ENCODE measurements at regions not wholly inside any gene's neighbourhood (a gene's known extent, or its start where the extent isn't known, plus 50 kb on each side); places are given as distances from the start of the nearest gene placed in this dataset.
A peak's percentile ranks its signal among the peaks of the same experiment; 100 is the strongest.

DNA sequence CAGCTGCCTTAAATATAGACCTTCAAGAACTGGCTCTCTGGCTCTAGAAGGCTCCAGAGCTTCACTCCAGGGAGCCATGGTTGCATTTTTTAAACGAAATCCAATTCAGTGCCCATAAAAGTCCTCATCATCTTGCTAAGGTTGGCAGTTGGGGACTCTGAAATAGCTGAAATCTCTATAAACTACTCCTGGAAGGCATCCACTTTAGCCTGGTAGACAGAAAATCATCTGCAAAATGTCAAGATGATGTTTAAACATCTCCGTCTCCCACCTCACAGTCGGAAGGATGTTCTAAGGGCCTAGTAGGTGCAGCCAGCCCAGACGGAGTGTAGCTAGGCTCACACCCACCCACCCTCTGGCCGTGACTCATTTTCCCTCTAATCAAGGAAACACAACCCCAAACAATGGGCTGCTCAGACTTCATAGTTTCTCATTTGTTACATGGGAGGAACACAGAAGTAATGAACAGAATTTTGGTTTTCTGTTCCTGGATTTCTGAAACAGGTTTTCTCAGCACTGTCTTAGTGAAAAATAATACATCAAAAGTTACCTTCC lies 235.4 kb upstream of the KAZN start:
- no peak for DNase-seq

DNA sequence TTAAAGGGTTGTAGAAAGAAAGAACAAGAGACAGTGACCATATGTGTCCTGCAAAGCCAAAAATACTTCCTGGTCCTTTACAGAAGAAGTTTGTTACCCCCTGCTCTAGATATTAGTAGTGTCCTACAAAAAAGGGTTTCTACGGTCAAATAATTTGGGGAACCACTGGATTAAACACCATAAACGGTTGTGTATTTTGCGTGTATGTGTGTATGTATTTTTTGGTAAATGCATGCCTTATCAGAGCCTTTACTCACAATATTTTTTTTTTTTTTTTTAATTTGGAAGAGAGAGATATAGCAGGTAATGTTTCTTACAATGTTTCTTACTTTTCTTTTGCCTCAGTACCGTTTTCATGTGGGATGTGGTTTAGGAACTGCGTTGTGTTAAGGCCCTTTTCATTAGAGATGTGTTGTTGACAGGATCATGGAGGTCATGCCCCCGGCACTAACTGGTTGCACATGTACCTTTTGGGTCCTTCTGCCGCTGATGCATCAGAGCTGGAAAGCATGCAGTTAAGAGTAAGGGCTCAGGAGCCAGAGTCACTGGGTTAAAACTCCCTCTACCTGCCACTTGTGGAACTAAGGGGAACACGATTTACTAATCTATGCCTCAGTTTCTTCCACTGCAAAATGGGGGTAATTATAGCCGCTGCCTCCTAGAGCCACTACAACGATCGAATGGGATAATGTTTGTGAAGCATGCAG lies 234.6 kb upstream of the KAZN start:
- DNase-seq: no peak

DNA sequence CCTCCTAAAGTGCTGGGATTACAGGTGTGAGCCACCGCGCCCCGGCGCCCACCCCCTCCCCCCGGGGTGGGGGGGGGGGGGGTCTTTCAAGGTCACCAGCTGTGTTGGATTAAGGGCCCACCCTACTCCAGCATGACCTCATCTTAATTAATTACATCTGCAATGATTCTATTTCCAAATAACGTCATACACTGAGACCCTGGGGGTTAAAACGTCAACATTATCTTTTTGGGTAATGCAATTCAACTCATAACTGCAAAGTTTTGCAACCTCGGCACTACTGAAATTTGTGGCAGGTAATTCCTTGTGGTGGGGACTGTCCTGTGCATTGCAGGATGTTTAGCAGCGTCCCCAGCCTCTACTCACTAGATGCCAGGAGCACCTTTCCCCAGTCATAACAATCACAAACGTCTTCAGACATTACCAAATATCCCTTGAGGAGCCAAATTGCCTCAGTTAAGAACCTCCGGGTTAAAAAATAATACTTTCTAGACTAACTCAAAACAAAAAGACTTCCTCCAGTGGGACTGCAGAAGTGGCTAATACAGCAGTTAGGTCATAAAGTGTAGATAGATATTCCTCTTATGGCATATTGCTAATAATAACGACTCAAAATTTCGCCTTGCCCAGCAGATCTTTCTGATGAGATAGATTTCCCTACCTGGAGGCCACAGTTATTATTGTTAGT lies 233.0 kb upstream of the KAZN start:
- no peak for DNase-seq

DNA sequence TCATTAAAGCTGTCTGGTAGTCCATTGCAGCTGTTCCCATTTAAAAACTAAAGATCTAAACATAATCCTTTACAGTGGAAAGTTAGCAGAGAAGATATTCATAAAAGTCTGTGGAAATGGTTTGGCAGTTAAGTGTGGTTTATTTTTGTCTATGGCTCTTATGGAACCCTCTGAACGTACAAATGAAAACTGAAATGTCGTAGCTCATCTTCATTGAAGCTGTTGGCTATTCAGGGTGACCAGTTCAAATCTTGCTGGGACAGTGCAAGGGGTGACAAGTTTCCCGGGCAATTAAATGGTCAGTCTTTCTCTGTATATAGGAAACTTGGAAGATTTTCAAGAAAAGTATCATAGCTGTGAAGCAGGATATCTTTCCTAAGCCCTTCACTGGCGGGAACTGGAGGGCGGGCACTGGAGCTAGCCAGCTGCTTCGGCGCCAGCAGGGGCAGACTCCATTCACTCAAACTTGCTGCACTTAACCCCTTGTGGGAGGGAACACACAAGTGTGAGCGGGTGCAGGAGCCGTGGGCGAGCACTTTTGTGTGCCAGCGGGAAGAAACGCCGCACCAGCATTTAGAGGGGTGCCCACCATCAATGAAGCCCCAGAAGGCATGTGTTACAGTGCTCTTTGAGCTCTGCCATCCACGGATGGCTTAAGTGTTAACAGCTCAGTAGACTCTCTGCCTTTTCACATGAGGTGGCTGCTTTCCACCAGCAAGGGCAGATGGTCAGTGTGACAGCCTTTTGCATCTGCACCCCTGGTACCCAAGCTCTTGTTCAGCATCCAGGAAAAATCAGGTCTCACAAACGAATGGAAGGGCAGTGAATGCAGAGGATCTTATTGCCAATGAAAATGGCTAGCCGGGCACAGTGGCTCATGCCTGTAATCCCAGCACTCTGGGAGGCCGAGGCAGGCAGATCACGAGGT lies 232.1 kb upstream of the KAZN start:
- peak in 1 of 3 experiments; percentile 35 for DNase-seq

DNA sequence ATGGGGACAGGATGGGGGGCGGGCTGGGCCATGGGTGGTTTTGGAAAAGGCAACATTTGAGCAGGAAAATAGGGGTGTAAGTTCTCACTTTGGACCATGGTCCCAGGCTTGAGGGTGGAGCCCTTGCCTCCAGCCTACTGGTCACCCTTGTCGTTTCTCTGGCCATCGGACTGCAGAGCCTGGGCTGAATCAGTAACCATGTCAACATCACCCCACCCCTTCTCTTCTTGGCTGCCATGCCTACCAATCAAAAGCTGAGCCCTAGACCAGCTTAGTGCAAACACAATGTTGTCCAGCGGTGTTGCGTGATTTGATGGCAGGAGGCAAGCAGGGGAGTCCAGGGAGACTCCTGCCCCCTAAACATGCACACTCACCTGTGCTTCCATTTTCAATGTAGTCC lies 231.0 kb upstream of the KAZN start:
- no peak for DNase-seq

DNA sequence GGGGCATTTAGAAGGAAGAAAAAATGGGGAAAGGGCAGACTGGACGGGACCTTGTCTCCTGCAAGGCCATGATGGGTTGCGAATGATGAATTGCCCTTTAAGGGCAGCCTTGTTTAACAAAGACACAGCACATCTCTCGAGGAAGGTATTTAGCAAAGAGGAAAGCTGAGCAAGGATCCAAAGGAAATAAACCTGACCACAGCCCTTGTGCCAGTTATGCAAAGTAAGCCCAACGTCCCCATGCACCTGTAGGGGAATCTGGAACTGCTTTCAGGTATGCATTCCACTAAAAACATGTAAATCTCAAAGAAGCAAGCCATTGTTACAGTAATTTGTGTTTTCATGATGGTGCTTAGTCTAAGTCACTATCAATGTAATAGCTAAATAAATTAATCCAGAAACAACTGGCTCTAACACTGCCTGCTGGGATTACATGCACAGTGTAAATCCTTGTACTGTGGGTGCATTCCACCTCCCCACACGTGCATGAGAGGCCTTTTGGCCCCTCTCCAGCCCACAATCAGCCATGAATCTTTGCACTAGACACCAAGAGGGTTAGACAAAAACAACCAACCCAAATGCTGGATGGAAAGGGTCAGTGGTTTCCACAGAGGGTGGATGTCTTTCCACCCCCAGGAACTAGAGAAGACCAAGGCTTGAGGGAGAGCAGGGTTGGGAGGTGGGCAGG lies 228.8 kb upstream of the KAZN start:
- no peak for DNase-seq

DNA sequence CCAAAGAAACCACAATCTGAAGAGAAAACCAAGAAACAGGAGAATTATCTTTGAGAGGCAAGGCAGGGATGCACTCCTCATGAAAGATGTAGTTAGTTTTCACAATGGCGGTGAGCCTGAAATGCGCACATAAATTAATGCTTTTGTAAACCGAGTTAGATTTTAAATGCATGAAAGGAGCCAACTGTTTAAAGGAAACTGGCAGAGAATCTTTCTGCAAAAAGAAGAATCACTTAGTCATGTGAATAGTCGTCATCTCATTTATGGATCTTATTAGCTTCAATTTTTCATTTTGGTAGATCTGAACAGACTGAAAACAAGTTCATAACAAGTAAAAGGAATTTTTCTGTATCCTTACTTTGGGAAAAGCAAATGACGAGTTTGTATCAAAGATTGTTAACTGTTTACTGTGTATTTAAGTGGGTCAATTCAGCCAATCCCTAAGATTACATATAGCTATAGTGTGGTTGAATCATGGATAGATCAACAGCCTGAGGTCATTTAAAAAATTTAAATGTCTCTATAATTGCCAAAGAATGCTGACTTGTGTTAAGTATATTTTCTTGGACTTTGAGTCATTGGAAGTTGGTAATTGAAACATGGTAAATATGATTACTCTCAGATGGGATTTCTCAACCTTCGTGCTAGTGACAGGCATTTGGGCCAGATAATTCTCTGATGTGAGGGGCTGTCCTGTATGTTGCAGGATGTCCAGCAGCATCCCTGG lies 226.6 kb upstream of the KAZN start:
- DNase-seq: no peak

DNA sequence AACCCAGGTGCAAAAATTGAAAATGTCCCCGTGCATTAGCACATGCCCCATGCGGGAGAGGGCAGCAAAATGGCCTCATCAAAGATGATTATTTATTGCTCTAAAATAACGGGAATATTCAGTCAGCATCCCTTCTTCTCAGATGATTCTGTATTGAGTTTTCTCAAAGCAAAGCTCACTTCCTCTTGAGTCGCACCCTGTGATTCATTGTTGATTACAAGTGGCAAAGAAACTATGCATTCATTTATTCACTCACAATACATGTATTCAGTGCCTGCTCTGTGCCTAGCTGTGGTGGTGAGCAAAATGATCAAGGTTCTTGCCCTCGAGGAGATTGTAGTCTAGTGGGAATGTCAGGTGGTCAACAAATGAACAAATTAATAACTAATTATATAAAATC lies 226.0 kb upstream of the KAZN start:
- DNase-seq: no peak

DNA sequence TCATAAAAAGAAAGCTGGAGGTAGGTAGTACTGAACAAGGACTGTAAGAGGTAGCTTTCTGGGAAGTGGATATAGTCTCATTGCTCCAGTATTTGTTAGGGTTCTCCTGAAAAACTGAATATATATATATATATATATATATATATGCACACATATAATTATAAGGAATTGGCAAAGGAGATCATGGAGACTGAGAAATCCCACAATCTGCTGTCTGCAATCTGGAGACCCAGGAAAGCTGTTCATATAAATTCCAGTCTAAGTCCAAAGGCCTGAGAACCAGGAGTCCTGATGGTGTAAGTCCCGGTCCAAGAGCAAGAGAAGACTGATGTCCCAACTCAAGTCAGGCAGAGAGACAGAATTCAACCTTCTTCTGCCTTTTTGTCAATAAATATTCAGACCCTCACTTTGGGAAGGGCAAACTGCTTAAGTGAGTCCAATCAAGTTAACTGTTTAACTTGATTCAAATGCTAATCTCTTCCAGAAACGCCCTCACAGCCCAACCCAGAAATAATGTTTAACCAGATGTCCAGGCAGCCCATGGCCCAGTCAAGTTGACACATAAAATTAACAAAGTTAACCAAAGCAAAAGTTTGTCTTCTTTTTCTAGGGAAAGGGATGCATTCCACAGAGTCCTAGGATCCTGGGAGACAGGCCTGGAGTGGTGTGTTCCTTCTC lies 225.3 kb upstream of the KAZN start:
- DNase-seq: no peak

DNA sequence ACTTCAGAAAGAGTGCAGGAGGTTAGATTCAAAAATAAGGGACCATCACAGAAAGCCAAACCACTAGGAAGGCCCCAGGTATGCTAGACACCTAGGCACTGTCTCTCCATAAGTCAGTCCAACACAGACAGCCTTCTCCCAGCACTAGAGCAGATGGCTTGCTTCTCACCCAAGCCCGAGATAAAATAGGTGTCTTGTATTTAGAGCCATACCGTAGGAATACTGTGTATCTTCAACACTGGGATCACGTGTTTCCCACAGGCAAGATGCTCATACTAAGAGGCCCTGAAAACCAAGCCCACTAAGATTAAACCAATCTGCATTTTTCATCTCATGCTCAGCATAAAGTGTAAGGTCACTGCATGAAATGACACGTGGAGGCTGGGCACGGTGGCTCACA lies 223.3 kb upstream of the KAZN start:
- no peak for DNase-seq

DNA sequence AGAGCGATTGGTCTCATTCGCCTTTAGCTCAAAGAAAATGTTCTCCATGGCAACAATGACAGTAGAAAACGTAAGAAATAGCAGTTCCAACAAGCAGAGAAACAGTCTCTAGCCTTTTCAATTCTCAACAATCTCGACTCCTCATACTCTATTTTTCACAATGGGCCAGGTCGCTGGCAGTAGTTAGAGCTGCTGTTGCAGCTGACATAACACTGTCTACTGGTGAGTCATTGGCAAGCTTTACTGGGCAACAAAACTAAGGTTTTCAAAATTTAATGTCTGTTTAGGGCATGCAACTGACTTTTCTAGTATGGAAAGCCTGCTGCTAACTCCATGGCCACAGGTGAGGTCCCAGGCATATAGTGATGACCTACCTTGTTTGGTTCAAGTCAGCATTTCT lies 221.1 kb upstream of the KAZN start:
- no peak for DNase-seq

DNA sequence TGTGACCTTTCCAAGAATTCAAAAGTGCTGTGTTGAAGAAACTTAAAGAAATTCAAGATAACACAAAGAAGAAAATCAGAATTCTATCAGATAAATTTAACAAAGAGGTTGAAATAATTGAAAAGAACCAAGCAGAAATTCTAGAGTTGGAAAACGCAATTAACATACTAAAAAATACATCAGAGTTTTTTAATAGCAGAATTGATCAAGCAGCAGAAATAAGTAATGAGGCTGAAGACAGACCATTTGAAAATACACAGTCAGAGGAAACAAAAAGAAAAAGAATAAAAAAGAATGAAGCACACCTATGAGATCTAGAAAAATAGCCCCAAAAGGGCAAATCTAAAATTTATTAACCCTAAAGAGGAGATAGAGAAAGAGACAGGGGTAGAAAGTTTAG lies 218.1 kb upstream of the KAZN start:
- DNase-seq: no peak

DNA sequence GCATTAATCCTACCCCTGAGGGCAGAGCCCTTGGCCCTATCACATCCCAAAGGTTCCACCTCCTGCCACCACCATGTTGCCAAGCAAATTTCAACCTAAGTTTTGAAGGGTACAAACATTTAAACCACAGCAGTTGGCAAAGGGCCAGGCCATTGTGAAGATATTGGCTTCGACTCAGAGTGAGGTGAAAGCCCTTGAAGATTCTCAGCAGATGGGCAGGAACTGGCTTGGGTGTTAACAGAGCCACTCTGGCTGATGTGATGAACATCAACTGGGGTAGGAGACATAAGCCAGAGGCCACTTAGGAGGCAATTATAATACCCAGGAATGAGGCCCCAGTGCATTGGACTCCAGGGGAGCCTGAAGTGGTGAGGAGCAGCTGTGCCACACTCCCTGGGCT lies 207.7 kb upstream of the KAZN start:
- peak in 2 of 3 experiments; percentile 8 to 24 for DNase-seq

DNA sequence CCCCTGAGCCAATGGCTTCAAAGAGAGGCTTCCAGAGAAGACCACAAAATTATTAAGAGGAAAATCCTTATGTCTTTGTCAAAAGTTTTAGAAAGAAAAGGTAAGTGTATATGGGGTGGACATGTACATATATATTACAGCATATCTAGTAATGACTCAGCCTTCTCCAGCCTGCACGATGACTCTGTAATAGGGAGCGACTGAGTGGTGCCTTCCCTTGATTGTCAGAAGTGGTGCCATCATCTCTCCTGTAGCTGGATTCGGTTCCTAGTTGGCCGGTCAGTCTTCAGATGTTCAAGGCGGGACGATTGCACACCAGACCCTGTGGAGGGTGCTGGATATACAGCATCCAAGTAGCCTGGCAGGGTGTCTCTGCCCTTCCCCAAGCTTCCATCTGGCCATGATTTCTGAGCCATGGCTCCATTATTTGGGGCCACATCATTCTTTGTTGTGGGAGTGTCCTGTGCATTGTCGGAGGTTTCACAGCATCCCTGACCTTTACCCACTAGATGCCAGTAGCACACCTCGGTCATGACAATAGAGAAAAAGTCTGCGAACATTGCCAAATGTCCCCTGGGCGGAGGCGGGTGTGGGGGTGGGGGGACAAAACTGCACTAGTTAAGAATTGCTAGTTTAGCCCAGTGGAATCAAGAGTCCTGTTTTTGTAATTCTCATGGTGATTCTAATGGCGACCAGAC lies 206.2 kb upstream of the KAZN start:
- no peak for DNase-seq

DNA sequence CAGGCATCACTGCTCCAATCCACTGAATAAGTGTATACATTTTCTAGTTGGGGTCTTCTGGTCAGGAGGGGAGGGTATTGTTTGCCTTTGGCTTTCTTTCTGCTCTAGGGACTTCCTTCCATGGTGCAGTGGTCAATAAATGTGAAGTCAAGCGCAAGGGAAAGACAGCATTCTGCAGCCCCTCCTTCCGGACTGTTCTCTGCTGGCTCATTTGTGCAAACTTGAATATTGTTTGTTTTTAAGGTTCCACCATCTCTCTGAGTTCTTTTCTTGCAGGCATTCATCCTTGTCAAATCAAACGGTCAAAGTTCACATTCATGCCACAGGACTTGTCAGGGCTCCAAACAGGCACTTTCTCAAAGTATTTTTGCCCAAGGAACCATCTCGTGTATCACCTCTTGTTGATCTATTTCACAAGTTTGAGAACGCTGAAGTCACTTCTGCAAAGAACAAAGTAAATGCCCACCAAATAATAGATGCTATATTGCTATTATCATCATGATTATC lies 205.6 kb upstream of the KAZN start:
- no peak for DNase-seq

DNA sequence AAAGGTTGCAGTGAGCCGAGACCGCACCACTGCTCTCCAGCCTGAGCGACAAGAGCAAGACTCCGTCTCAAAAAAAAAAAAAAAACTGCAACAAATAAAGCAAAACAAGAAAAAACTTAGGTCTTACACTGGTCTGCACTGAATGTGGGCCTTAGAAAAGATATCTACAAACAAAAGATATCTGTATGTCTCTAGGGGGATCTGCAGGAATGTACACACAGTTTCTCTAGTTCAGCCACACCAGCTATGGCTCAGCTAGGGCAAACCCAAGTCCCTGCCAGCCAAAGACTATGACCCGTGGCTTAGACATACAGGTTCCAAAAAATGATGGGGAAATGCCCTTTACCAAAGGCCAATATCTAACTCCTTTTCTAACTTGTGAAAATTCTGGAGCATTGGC lies 202.4 kb upstream of the KAZN start:
- no peak for DNase-seq

DNA sequence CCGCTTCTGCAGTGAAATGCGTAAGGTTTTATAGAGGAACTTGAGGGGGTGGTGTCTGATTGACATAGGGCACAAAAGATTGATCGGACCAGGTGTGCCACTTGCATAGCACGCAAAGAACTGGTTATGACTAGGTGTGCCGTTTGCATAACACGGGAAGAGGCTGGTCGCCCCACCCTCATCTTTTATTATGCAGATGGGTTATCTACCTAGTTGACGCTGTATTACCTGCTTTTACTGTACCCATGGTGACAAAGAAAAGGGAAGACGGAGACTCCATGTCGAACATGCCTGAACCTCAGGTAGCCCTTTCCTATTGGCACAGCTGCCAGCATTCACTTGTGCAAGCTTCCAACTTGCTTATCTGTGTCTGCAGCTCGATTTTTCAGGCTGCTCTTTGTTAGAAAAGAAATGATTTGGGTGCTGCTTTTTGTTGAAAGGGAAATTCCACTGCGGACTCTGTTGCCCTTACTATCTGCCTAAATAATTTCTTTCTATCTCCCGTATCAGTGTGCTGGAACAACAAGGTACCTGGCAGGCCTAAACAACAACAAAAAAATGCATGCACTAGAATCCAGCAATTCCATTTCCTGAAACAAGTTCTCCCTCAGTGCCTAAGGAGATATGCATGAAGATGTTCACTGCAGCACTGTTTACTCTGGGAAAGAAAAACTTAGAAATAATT lies 194.4 kb upstream of the KAZN start:
- no peak for DNase-seq

DNA sequence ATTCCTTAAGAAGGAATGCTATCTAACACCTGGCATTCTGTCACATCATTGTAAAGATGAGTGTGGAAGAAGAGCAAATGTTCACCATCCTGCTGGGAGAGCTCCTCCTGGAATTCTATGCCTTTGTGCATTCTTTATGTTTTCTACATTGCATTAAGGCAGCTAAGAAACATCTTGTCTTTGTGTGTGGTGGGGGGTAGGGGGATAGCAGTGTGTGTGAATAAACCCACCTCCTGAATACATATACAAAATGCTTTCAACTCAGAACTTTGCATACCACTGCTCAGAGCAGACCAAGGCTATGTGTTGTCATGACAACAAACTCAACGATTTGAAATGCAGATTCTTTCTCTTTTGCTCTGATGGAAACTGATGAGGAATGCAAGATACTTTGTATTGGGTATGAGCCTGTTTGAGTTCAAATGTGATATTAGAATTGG lies 193.6 kb upstream of the KAZN start:
- no peak for DNase-seq

DNA sequence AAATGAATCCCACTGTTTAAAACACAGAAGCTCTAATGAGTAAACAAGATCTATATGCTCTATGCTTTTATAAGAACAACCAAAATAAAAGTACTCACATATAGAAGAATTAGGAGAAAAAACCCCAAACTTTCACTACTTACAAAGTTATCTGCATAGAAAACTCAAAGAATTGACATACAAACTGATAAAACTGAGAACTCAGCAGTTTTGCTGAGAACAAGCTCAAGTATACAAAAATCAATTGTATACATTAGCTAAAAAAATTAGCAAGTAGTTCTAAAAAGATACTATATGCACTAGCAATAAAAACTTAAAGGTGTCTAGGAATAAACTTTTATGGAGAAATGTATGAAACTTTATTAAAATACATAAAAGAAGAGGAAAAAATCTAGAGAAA lies 186.2 kb upstream of the KAZN start:
- DNase-seq: no peak
